ENCODE measurements at regions not wholly inside any gene's neighbourhood (a gene's known extent, or its start where the extent isn't known, plus 50 kb on each side); places are given as distances from the start of the nearest gene placed in this dataset.

DNA sequence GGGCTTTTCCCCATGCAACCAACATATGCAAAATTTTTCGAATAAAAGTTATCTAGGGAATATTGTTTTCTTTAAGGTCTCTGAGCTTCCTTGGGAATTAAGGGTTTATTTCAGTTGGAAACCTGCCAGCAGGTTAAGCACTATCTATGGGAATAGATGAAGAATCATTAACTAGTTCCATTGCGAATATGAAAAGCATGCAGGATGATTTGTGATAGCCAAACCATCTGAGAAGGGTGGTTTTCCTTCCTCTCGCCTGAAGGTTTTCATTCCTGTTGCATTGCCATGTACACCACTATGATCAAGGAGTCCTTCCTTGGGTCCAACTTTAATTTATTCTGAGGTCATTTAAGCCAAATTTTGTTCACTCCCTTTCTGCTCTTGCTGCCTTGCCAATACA lies 184.9 kb downstream of the NR2F2 start:
- no peak overlapping the region for H2AFZ ChIP-seq (ENCODE audit: low read length)
- H3K4me3 ChIP-seq (replicated peaks in 1 of 4; ENCODE audit: control extremely low read depth in 1 of 4, insufficient read depth in 1 of 4, low read depth in 3 of 4, low read length in 4 of 4), result no peak overlapping the region
- no peaks in the 10 kb centered on the region for H3K4me1 ChIP-seq (ENCODE audit: control insufficient read depth, extremely low read depth, insufficient read depth, low read length)
- H4K20me1 ChIP-seq (ENCODE audit: control insufficient read depth, extremely low read depth, insufficient read depth, low read length), result no peaks in the 10 kb centered on the region
- H3K9ac ChIP-seq (ENCODE audit: insufficient read depth, low read length), result no peak overlapping the region
- no peaks in the 10 kb centered on the region for H3K36me3 ChIP-seq (ENCODE audit: control insufficient read depth, insufficient read depth, low read length)
- no peak overlapping the region for H3K27ac ChIP-seq (ENCODE audit: insufficient read depth, low read length)
- no peak for TF ChIP-seq EZH2 (IDR thresholded peaks at IDR 0.05; ENCODE audit: low read length, missing control alignments)
- TF ChIP-seq, protein P1, sequence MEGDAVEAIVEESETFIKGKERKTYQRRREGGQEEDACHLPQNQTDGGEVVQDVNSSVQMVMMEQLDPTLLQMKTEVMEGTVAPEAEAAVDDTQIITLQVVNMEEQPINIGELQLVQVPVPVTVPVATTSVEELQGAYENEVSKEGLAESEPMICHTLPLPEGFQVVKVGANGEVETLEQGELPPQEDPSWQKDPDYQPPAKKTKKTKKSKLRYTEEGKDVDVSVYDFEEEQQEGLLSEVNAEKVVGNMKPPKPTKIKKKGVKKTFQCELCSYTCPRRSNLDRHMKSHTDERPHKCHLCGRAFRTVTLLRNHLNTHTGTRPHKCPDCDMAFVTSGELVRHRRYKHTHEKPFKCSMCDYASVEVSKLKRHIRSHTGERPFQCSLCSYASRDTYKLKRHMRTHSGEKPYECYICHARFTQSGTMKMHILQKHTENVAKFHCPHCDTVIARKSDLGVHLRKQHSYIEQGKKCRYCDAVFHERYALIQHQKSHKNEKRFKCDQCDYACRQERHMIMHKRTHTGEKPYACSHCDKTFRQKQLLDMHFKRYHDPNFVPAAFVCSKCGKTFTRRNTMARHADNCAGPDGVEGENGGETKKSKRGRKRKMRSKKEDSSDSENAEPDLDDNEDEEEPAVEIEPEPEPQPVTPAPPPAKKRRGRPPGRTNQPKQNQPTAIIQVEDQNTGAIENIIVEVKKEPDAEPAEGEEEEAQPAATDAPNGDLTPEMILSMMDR (conservative IDR thresholded peaks at IDR 0.05 in 1 of 2, IDR thresholded peaks at IDR 0.05 in 1 of 2; ENCODE audit: low read depth in 1 of 2, low read length in 2 of 2), result no peak
- H3K27me3 ChIP-seq (ENCODE audit: control insufficient read depth, insufficient read depth, low read length), result no peaks in the 10 kb centered on the region
- no peaks in the 10 kb centered on the region for H3K9me3 ChIP-seq (ENCODE audit: control insufficient read depth, insufficient read depth, low read depth, low read length)
- DNase-seq (ENCODE audit: low read depth in 2 of 2), result no peak
- no peak overlapping the region for H3K4me2 ChIP-seq (ENCODE audit: extremely low read depth, insufficient read depth, low read length)
- no peaks in the 10 kb centered on the region for H3K79me2 ChIP-seq (ENCODE audit: control insufficient read depth, insufficient read depth, low read length)

DNA sequence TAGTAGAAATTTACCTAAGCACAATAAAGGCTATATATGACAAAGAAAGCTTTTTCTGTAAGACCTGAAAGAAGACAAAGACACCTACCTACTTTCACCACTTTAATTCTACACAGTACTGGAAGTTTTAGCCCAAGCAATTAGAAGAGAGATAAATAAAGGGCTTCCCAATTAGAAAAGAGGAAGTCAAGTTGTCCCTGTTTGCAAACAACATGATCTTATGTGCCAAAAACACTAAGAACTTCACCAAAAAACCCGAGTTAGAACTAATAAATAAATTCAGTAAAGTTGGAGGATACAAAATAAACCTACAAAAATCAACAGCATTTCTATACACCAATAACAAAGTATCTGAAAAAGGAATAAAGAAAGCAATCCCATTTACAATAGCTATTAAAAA lies 190.9 kb downstream of the NR2F2 start:
- H3K9me3 ChIP-seq (ENCODE audit: control insufficient read depth, insufficient read depth, low read depth, low read length), result no peaks in the 10 kb centered on the region
- H3K9ac ChIP-seq (ENCODE audit: insufficient read depth, low read length), result no peak overlapping the region
- H3K4me1 ChIP-seq (ENCODE audit: control insufficient read depth, extremely low read depth, insufficient read depth, low read length), result no peaks in the 10 kb centered on the region
- H3K4me2 ChIP-seq (ENCODE audit: extremely low read depth, insufficient read depth, low read length), result no peak overlapping the region
- TF ChIP-seq, protein P1 (conservative IDR thresholded peaks at IDR 0.05 in 1 of 2, IDR thresholded peaks at IDR 0.05 in 1 of 2; ENCODE audit: low read depth in 1 of 2, low read length in 2 of 2), result no peak
- no peak for TF ChIP-seq EZH2 (IDR thresholded peaks at IDR 0.05; ENCODE audit: low read length, missing control alignments)
- no peaks in the 10 kb centered on the region for H4K20me1 ChIP-seq (ENCODE audit: control insufficient read depth, extremely low read depth, insufficient read depth, low read length)
- no peak overlapping the region for H3K27ac ChIP-seq (ENCODE audit: insufficient read depth, low read length)
- DNase-seq (ENCODE audit: low read depth in 2 of 2), result no peak
- no peaks in the 10 kb centered on the region for H3K36me3 ChIP-seq (ENCODE audit: control insufficient read depth, insufficient read depth, low read length)
- H2AFZ ChIP-seq (ENCODE audit: low read length), result no peak overlapping the region
- no peaks in the 10 kb centered on the region for H3K27me3 ChIP-seq (ENCODE audit: control insufficient read depth, insufficient read depth, low read length)
- H3K79me2 ChIP-seq (ENCODE audit: control insufficient read depth, insufficient read depth, low read length), result no peaks in the 10 kb centered on the region
- no peak overlapping the region for H3K4me3 ChIP-seq (replicated peaks in 1 of 4; ENCODE audit: control extremely low read depth in 1 of 4, insufficient read depth in 1 of 4, low read depth in 3 of 4, low read length in 4 of 4)

DNA sequence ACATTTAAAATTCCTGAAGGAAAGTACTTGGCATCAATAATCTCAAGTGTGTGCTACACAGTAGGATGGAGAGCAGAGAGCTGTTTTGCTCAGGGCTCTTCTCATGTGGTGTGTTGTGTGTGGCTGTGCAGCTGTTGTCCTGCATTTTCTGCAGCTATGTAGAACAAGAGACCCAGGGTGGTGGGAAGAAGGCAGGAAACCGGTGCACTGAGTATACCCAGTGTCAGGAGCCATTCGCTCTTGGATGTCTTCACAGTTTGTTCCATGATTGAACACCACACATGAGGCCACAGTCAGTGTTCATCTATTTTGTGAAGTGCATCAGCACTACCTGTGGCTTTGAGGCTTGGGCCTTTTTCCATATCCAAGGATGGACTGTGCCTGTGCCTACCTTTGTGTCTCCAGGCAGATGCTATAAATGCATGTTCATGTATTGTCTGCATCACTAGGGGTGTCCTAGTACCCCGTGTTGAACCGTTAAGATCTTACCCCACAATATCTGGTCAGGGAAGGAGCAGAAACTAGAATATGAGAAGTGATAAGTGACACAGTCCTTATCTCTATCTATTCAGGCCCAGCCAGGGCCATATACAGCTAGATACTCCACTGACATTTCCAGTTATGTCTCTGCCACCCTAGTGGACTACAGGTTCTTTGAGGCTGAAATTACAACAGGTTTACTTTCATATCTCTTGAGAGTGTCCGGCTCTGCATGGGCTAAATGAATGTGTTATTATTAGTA lies 194.3 kb downstream of the NR2F2 start:
- TF ChIP-seq EZH2 (IDR thresholded peaks at IDR 0.05; ENCODE audit: low read length, missing control alignments), result no peak
- TF ChIP-seq, protein P1 (conservative IDR thresholded peaks at IDR 0.05 in 1 of 2, IDR thresholded peaks at IDR 0.05 in 1 of 2; ENCODE audit: low read depth in 1 of 2, low read length in 2 of 2), result no peak
- no peak for DNase-seq (ENCODE audit: low read depth in 2 of 2)
- H4K20me1 ChIP-seq (ENCODE audit: control insufficient read depth, extremely low read depth, insufficient read depth, low read length), result no peaks in the 10 kb centered on the region
- no peak overlapping the region for H3K4me2 ChIP-seq (ENCODE audit: extremely low read depth, insufficient read depth, low read length)
- no peak overlapping the region for H3K4me3 ChIP-seq (replicated peaks in 1 of 4; ENCODE audit: control extremely low read depth in 1 of 4, insufficient read depth in 1 of 4, low read depth in 3 of 4, low read length in 4 of 4)
- H3K79me2 ChIP-seq (ENCODE audit: control insufficient read depth, insufficient read depth, low read length), result no peaks in the 10 kb centered on the region
- H3K9ac ChIP-seq (ENCODE audit: insufficient read depth, low read length), result no peak overlapping the region
- no peaks in the 10 kb centered on the region for H3K27me3 ChIP-seq (ENCODE audit: control insufficient read depth, insufficient read depth, low read length)
- no peak overlapping the region for H3K27ac ChIP-seq (ENCODE audit: insufficient read depth, low read length)
- no peaks in the 10 kb centered on the region for H3K9me3 ChIP-seq (ENCODE audit: control insufficient read depth, insufficient read depth, low read depth, low read length)
- no peaks in the 10 kb centered on the region for H3K4me1 ChIP-seq (ENCODE audit: control insufficient read depth, extremely low read depth, insufficient read depth, low read length)
- no peaks in the 10 kb centered on the region for H3K36me3 ChIP-seq (ENCODE audit: control insufficient read depth, insufficient read depth, low read length)
- no peak overlapping the region for H2AFZ ChIP-seq (ENCODE audit: low read length)

Measured in fibroblast of lung (primary cell).